Upper lobe of left lung (tissue), 6 donors: ENCODE measurements at regions not wholly inside any gene's neighbourhood (a gene's known extent, or its start where the extent isn't known, plus 50 kb on each side); places are given as distances from the start of the nearest gene placed in this dataset.

Source experiments
- ATAC-seq, 2 donors: fragments of 200-7000 bp; cut with Tn5 transposase; one replicate each; pipeline ENCODE4 v1.9.1; 2022; ENCODE audit warnings: mild to moderate bottlenecking in 2 of 2, moderate library complexity in 2 of 2; ENCODE audit not compliant: low FRiP score in 2 of 2
- DNase-seq, 2 donors: peaks; one replicate each; pipeline ENCODE4 v3.0.0-alpha.2; 2019 to 2020
- H3K27ac ChIP-seq, 4 donors: fragments of 200-600 bp; sonication (generic); one replicate each; pipeline ENCODE4 v1.5.1; 2016 to 2019
- H3K27me3 ChIP-seq, 4 donors: fragments of 200-600 bp; sonication (generic); one replicate each; pipeline ENCODE4 v1.5.1; 2017 to 2019
- H3K36me3 ChIP-seq, 4 donors: fragments of 200-600 bp; sonication (generic); one replicate each; pipeline ENCODE4 v1.5.1; 2016 to 2019
- H3K4me1 ChIP-seq, 4 donors: fragments of 200-600 bp; sonication (generic); one replicate each; pipeline ENCODE4 v1.5.1; 2018 to 2019
- H3K4me3 ChIP-seq, 4 donors: fragments of 200-600 bp; sonication (generic); one replicate each; pipeline ENCODE4 v1.5.1; 2017 to 2019; ENCODE audit warnings: mild to moderate bottlenecking in 2 of 4, moderate library complexity in 1 of 4
- H3K9me3 ChIP-seq, 4 donors: fragments of 200-600 bp; sonication (generic); one replicate each; pipeline ENCODE4 v1.5.1; 2018 to 2019
- CTCF ChIP-seq, 6 experiments: fragments of 450-650 bp in 4 of 6; fragments of 200-600 bp in 2 of 6; sonication (generic) in 2 of 6; IDR thresholded peaks; one replicate each; pipeline ENCODE4 v1.5.1; 2016 to 2019; ENCODE audit warnings: antibody characterized with exemption in 6 of 6
- EP300 ChIP-seq, 4 donors: sonication (generic); formaldehyde crosslinking; IDR thresholded peaks; one replicate each; pipeline ENCODE4 v1.5.1; 2017; ENCODE audit warnings: antibody characterized with exemption in 4 of 4, control low read depth in 2 of 4
- POLR2A ChIP-seq, 4 donors: fragments of 450-650 bp; IDR thresholded peaks; one replicate each; pipeline ENCODE4 v1.5.1; 2016 to 2017; ENCODE audit warnings: antibody characterized with exemption in 4 of 4, mild to moderate bottlenecking in 2 of 4
- POLR2AphosphoS5 ChIP-seq, 2 donors: sonication (generic); formaldehyde crosslinking; IDR thresholded peaks; one replicate each; pipeline ENCODE4 v1.5.1; 2017; ENCODE audit warnings: antibody characterized with exemption in 2 of 2
- WGBS, 2 donors: methylation state at CpG; one replicate each; pipeline ENCODE4 v1.1.5; 2017 to 2018; 5-methylcytosine and 5-hydroxymethylcytosine counted together
- donor health status: DM: no; HTN: no; CAD: no; lungs with moderate emphysema.
- donor health status: DM: no; HTN: yes; CAD: no; lungs with severe emphysema.

GRCh38 chr15:87761736-87762509 lies 494.6 kb downstream of the NTRK3 start:
- TF ChIP-seq CTCF (IDR thresholded peaks at IDR 0.05): peak in 3 of 6 experiments; percentile 18 to 51 (median 34)
- TF ChIP-seq EP300 (IDR thresholded peaks at IDR 0.05): peak in 2 of 4 donors; percentile 24 to 61
- TF ChIP-seq POLR2AphosphoS5 (IDR thresholded peaks at IDR 0.05): peak; percentile 45 to 76
- TF ChIP-seq POLR2A (IDR thresholded peaks at IDR 0.05): no peak
- peak; percentile 70 to 73 for ATAC-seq

GRCh38 chr15:87760547-87761314 lies 495.8 kb downstream of the NTRK3 start:
- H3K9me3 ChIP-seq: no peaks in the 10 kb centered on the region
- no peaks in the 10 kb centered on the region for H3K36me3 ChIP-seq
- TF ChIP-seq POLR2AphosphoS5 (IDR thresholded peaks at IDR 0.05) (no peak), EP300 (IDR thresholded peaks at IDR 0.05) (no peak), POLR2A (IDR thresholded peaks at IDR 0.05) (no peak), CTCF (IDR thresholded peaks at IDR 0.05) (no peak)
- ATAC-seq (no peak), DNase-seq (no peak)
- 87 to 93% methylated on average over 3 of the region's 3 CpGs for WGBS, 2 donors
- peak overlapping the region in 2 of 4 donors; percentile 55 to 80 for H3K27ac ChIP-seq
- no peaks in the 10 kb centered on the region for H3K27me3 ChIP-seq
- H3K4me1 ChIP-seq: peaks cover 17 to 36% (median 25%) of the 10 kb centered on the region in 4 donors
- no peak overlapping the region for H3K4me3 ChIP-seq

More at GRCh38 chr15:87761736-87762509, 494.6 kb downstream of the NTRK3 start:
- peak overlapping the region; percentile 42 to 80 (median 50) for H3K27ac ChIP-seq
- no peak for DNase-seq
- H3K36me3 ChIP-seq: no peaks in the 10 kb centered on the region
- peaks cover 17 to 36% (median 25%) of the 10 kb centered on the region in 4 donors for H3K4me1 ChIP-seq
- no peaks in the 10 kb centered on the region for H3K27me3 ChIP-seq
- H3K9me3 ChIP-seq: no peaks in the 10 kb centered on the region
- H3K4me3 ChIP-seq: no peak overlapping the region
- 51 to 59% methylated on average over 4 of the region's 4 CpGs for WGBS, 2 donors

GRCh38 chr15:87758794-87759418 lies 497.6 kb downstream of the NTRK3 start:
- Histone ChIP-seq H3K4me3 (no peak overlapping the region), H3K27ac (peak overlapping the region in 1 of 4 donors; percentile 20), H3K9me3 (no peaks in the 10 kb centered on the region), H3K4me1 (peaks cover 17 to 36% (median 25%) of the 10 kb centered on the region in 4 donors), H3K27me3 (no peaks in the 10 kb centered on the region), H3K36me3 (no peaks in the 10 kb centered on the region)
- no peak for TF ChIP-seq POLR2A (IDR thresholded peaks at IDR 0.05)
- TF ChIP-seq EP300 (IDR thresholded peaks at IDR 0.05): peak in 1 of 4 donors; percentile 58
- TF ChIP-seq CTCF (IDR thresholded peaks at IDR 0.05): no peak
- peak; percentile 38 to 72 for TF ChIP-seq POLR2AphosphoS5 (IDR thresholded peaks at IDR 0.05)
- DNase-seq: no peak
- WGBS, 2 donors: 36 to 44% methylated on average over 9 of the region's 9 CpGs
- no peak for ATAC-seq

- no peak overlapping the region for H3K4me3 ChIP-seq
- no peak for DNase-seq
- no peak for ATAC-seq
- H3K4me1 ChIP-seq: peaks cover 22 to 40% (median 27%) of the 10 kb centered on the region in 4 donors
- no peaks in the 10 kb centered on the region for H3K36me3 ChIP-seq
- no peak overlapping the region for H3K27ac ChIP-seq
- WGBS, 2 donors: 88 to 93% methylated on average over 7 of the region's 7 CpGs
- TF ChIP-seq POLR2AphosphoS5 (IDR thresholded peaks at IDR 0.05) (no peak), POLR2A (IDR thresholded peaks at IDR 0.05) (no peak), EP300 (IDR thresholded peaks at IDR 0.05) (no peak)
- H3K27me3 ChIP-seq: no peaks in the 10 kb centered on the region
- H3K9me3 ChIP-seq: no peaks in the 10 kb centered on the region
These were observed 499.5 kb downstream of the NTRK3 start for GRCh38 chr15:87757084-87757483.

GRCh38 chr15:87756072-87756471 lies 500.5 kb downstream of the NTRK3 start:
- WGBS, 2 donors: 76 to 96% methylated on average over 3 of the region's 3 CpGs
- no peak for ATAC-seq
- TF ChIP-seq POLR2A (IDR thresholded peaks at IDR 0.05): no peak
- TF ChIP-seq EP300 (IDR thresholded peaks at IDR 0.05): no peak
- TF ChIP-seq CTCF (IDR thresholded peaks at IDR 0.05): no peak
- no peak for TF ChIP-seq POLR2AphosphoS5 (IDR thresholded peaks at IDR 0.05)

More at GRCh38 chr15:87756072-87756471, 500.5 kb downstream of the NTRK3 start:
- no peak for DNase-seq
- Histone ChIP-seq H3K9me3 (no peaks in the 10 kb centered on the region), H3K4me1 (peaks cover 19 to 33% (median 26%) of the 10 kb centered on the region in 4 donors), H3K27me3 (no peaks in the 10 kb centered on the region), H3K27ac (no peak overlapping the region), H3K36me3 (no peaks in the 10 kb centered on the region), H3K4me3 (no peak overlapping the region)
